Mesodermal cell (in vitro differentiated cells): ENCODE measurements at regions not wholly inside any gene's neighbourhood (a gene's known extent, or its start where the extent isn't known, plus 50 kb on each side); places are given as distances from the start of the nearest gene placed in this dataset.
"Not testable (repeated sequence)": the region's sequence is repeated elsewhere in the genome, so short reads cannot be mapped to it uniquely, and the experiment has no call there.

Experiments used
- H3K27ac ChIP-seq: 2 replicates; pipeline ENCODE4 v1.7.0; 2013; ENCODE audit warnings: mild to moderate bottlenecking, low read depth, low read length, moderate library complexity; ENCODE audit not compliant: severe bottlenecking
- H3K36me3 ChIP-seq: 2 replicates; pipeline ENCODE4 v1.7.1; 2013; ENCODE audit warnings: mild to moderate bottlenecking, low read length, moderate library complexity; ENCODE audit not compliant: control insufficient read depth, insufficient read depth
- H3K4me1 ChIP-seq: one replicate; pipeline ENCODE4 v1.7.1; 2013; ENCODE audit warnings: mild to moderate bottlenecking, low read length; ENCODE audit not compliant: insufficient read depth, control insufficient read depth, poor library complexity, severe bottlenecking
- H3K4me3 ChIP-seq: 2 replicates; pipeline ENCODE4 v1.7.0; 2013; ENCODE audit warnings: low read length, control low read depth, mild to moderate bottlenecking; ENCODE audit not compliant: insufficient read depth, poor library complexity, severe bottlenecking; ENCODE audit errors: extremely low read depth
- H3K9me3 ChIP-seq: 2 replicates; pipeline ENCODE4 v1.7.1; 2013; ENCODE audit warnings: mild to moderate bottlenecking, low read length, moderate library complexity; ENCODE audit not compliant: control insufficient read depth
- WGBS, 2 experiments: methylation state at CpG; one replicate each; pipeline ENCODE4 v1.1.5; 2013; ENCODE audit warnings: missing lambda C conversion rate in 2 of 2; ENCODE audit not compliant: insufficient coverage in 2 of 2; 5-methylcytosine and 5-hydroxymethylcytosine counted together

DNA sequence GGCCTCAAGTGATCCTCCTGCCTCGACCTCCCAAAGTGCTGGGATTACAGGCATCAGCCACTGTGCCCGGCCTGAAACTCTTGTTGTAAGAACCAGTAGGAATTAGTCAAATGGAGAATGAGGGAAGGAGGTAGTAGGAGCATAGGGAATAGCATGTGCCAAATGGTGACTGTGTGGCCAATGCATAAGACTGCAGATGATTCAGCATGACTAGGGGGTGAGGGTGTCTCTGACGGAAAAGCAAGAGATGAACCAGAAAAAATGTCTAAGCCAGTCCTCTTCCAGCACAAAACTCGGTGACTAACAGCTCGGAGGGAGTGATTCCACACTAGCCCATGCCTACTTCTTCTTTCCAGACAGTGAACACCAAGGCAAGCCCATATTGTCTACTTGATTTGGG is 58.2 kb upstream of the DUSP21 start:
- Histone ChIP-seq H3K4me1 (no peaks in the 10 kb centered on the region), H3K36me3 (no peaks in the 10 kb centered on the region), H3K9me3 (no peaks in the 10 kb centered on the region), H3K4me3 (no peak overlapping the region), H3K27ac (no peak overlapping the region)
- WGBS, 2 experiments, result 83 to 100% methylated on average over 1 to 3 of the region's 5 CpGs

DNA sequence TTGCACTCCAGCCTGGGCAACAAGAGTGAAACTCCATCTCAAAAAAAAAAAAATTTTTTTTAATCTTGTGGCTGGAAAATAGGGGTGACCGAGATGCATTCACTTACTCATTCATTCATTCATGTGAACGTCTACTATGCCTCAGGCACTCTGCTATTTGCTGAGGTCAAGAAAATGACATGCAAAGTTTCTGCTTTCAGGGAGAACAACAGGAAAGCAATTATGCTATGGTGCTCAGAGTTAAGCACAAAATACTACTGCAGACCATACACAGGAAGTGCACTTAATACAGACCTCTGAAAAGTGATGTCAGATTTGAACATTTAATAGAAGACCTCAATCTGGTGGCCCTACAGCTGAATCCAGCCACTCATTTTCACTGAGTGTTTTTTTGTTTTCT is 59.6 kb upstream of the DUSP21 start:
- WGBS, 2 experiments, result no CpG with 5 or more reads among the region's 2 CpGs
- no peaks in the 10 kb centered on the region for H3K9me3 ChIP-seq
- no peaks in the 10 kb centered on the region for H3K4me1 ChIP-seq
- no peak overlapping the region for H3K27ac ChIP-seq
- no peaks in the 10 kb centered on the region for H3K36me3 ChIP-seq
- H3K4me3 ChIP-seq, result no peak overlapping the region

- WGBS, 2 experiments, result 75 to 85% methylated on average over 3 to 4 of the region's 7 CpGs
- no peaks in the 10 kb centered on the region for H3K36me3 ChIP-seq
- H3K4me1 ChIP-seq, result no peaks in the 10 kb centered on the region
- no peak overlapping the region for H3K4me3 ChIP-seq
- H3K9me3 ChIP-seq, result no peaks in the 10 kb centered on the region
- H3K27ac ChIP-seq, result no peak overlapping the region
Observed at GRCh38 chrX:44778254-44778653, 65.6 kb upstream of the DUSP21 start.

- WGBS, 2 experiments, result 80% methylated on average over 1 of the region's 6 CpGs; no CpG with 5 or more reads in 1 of the 2 experiments
- Histone ChIP-seq H3K4me3 (no peak overlapping the region), H3K27ac (no peak overlapping the region), H3K36me3 (no peaks in the 10 kb centered on the region), H3K4me1 (no peaks in the 10 kb centered on the region), H3K9me3 (no peaks in the 10 kb centered on the region)
Observed at GRCh38 chrX:44775726-44776125, 68.1 kb upstream of the DUSP21 start.

DNA sequence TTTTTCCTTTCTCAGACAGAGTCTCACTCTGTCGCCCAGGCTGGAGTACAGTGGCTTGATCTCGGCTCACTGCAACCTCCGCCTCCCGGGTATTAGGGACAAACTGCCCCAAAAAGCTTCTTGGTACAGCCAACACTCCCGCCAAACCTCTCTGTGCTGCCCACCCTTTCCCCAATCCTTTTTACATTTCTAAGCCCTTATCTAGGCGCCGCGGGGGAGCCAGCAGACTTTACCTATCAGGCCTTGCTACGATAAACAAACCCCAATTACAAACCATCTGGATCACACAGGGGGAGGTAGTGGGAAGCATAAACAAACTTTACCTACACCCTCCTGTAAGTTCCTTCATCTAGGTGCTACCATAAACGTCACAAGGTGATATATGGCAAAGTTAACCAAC is 69.8 kb upstream of the DUSP21 start:
- H3K4me1 ChIP-seq, H3K4me3 ChIP-seq, H3K9me3 ChIP-seq, H3K36me3 ChIP-seq, H3K27ac ChIP-seq: not testable (repeated sequence)
- WGBS, 2 experiments, result 90% methylated on average over 2 of the region's 10 CpGs; no CpG with 5 or more reads in 1 of the 2 experiments

GRCh38 chrX:44770121-44770520 is 73.7 kb upstream of the DUSP21 start:
- Histone ChIP-seq H3K4me1 (no peaks in the 10 kb centered on the region), H3K27ac (no peak overlapping the region), H3K9me3 (no peaks in the 10 kb centered on the region), H3K36me3 (no peaks in the 10 kb centered on the region), H3K4me3 (no peak overlapping the region)
- WGBS, 2 experiments, result no CpG with 5 or more reads among the region's 2 CpGs

DNA sequence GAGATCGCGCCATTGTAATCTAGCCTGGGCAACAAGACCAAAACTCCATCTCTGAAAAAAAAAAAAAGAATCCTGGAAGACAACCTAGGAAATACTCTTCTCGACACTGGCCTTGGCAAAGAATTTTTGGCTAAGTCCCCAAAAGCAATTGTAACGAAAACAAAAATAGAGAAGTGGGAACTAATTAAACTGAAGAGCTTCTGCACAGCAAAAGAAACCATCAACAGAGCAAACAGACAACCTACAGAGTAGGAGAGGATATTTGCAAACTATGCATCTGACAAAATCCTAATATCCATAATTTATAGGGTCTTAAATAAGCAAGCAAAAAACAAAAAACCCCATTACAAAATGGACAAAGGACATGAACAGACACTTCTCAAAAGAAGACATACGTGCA is 76.5 kb upstream of the DUSP21 start:
- WGBS, 2 experiments, result no CpG with 5 or more reads among the region's 5 CpGs
- Histone ChIP-seq H3K4me3 (no peak overlapping the region), H3K36me3 (no peaks in the 10 kb centered on the region), H3K4me1 (no peaks in the 10 kb centered on the region), H3K9me3 (no peaks in the 10 kb centered on the region), H3K27ac (no peak overlapping the region)

- no peak overlapping the region for H3K4me3 ChIP-seq
- no peaks in the 10 kb centered on the region for H3K36me3 ChIP-seq
- H3K27ac ChIP-seq, result no peak overlapping the region
- no peaks in the 10 kb centered on the region for H3K4me1 ChIP-seq
- H3K9me3 ChIP-seq, result no peaks in the 10 kb centered on the region
- WGBS, 2 experiments, result 88% methylated on average over 2 of the region's 2 CpGs; no CpG with 5 or more reads in 1 of the 2 experiments
Observed at GRCh38 chrX:44765556-44765955, 78.3 kb upstream of the DUSP21 start.

DNA sequence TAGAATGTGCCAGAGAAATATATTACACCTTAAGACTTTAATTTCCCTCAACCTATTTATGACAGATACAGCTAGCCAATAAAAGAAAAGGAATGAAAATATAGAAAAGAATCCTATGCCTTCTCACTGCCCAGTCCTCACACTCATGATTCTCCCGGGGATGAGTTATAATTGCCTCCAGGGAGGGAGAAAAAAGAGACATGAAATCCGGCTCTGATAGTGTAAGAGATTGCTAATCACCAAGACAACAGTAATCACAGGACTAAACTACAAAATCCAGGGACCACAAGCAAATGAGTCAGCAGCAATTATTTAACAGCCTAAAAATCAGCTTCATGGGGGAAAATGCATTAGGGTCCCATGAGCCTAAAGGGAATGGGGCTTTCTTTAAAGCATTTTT is 95.9 kb upstream of the DUSP21 start:
- H3K36me3 ChIP-seq, result no peaks in the 10 kb centered on the region
- no CpG with 5 or more reads among the region's 2 CpGs for WGBS, 2 experiments
- no peaks in the 10 kb centered on the region for H3K4me1 ChIP-seq
- peak overlapping the region; percentile 13 for H3K27ac ChIP-seq
- H3K9me3 ChIP-seq, result no peaks in the 10 kb centered on the region
- no peak overlapping the region for H3K4me3 ChIP-seq

DNA sequence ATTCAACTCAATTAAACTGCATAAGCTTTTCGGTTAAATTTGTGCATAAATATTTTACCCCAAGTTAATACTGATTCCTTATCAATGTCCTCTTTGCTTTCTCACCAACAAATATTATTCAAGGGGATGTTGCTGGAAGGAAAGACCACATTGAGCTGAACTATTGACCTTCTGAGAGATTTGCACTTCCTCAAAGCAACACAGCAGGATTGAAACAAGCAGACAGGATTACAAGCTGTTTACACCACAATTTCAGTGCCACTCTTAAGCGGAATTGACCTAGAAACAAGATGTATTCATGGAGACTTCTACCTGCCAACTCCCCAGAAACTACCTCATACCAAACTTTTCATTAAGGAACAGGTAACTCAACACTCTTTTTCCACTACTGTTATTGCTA is 96.5 kb upstream of the DUSP21 start:
- Histone ChIP-seq H3K36me3 (no peaks in the 10 kb centered on the region), H3K9me3 (no peaks in the 10 kb centered on the region), H3K27ac (no peak overlapping the region), H3K4me3 (no peak overlapping the region), H3K4me1 (no peaks in the 10 kb centered on the region)
- 14 to 100% methylated on average over 1 of the region's 2 CpGs for WGBS, 2 experiments

- no peak overlapping the region for H3K27ac ChIP-seq
- WGBS, 2 experiments, result 100% methylated on average over 1 of the region's 3 CpGs; no CpG with 5 or more reads in 1 of the 2 experiments
- no peaks in the 10 kb centered on the region for H3K4me1 ChIP-seq
- H3K9me3 ChIP-seq, result no peaks in the 10 kb centered on the region
- no peak overlapping the region for H3K4me3 ChIP-seq
- H3K36me3 ChIP-seq, result no peaks in the 10 kb centered on the region
Observed at GRCh38 chrX:44744799-44745198, 99.0 kb upstream of the DUSP21 start.
